Gastroesophageal sphincter (tissue), 3 donors: ENCODE measurements at regions not wholly inside any gene's neighbourhood (a gene's known extent, or its start where the extent isn't known, plus 50 kb on each side); places are given as distances from the start of the nearest gene placed in this dataset.

Experiments
- CTCF ChIP-seq, 4 experiments: fragments of 200-600 bp in 2 of 4; fragments of 450-650 bp in 2 of 4; sonication (generic) in 1 of 4; IDR thresholded peaks; one replicate each; pipeline ENCODE4 v1.5.1; 2017 to 2019; ENCODE audit warnings: antibody characterized with exemption in 4 of 4, mild to moderate bottlenecking in 2 of 4, moderate library complexity in 2 of 4
- EP300 ChIP-seq: sonication (generic); formaldehyde crosslinking; IDR thresholded peaks from one replicate; pipeline ENCODE4 v1.6.1; 2017; ENCODE audit warnings: antibody characterized with exemption, mild to moderate bottlenecking
- POLR2A ChIP-seq, 2 donors: fragments of 450-650 bp; IDR thresholded peaks; one replicate each; pipeline ENCODE4 v1.6.1; 2017; ENCODE audit warnings: antibody characterized with exemption in 2 of 2, mild to moderate bottlenecking in 2 of 2, moderate library complexity in 1 of 2
- POLR2AphosphoS5 ChIP-seq: sonication (generic); formaldehyde crosslinking; IDR thresholded peaks from one replicate; pipeline ENCODE4 v1.6.1; 2017; ENCODE audit warnings: antibody characterized with exemption

GRCh38 chr5:8314965-8315364 lies 446.0 kb downstream of the MTRR start:
- no peak for TF ChIP-seq CTCF (IDR thresholded peaks at IDR 0.05)
- no peak for TF ChIP-seq EP300
- no peak for TF ChIP-seq POLR2A (IDR thresholded peaks at IDR 0.05)
- TF ChIP-seq POLR2AphosphoS5, result no peak
